ENCODE measurements at regions not wholly inside any gene's neighbourhood (a gene's known extent, or its start where the extent isn't known, plus 50 kb on each side); places are given as distances from the start of the nearest gene placed in this dataset.
A peak's percentile ranks its signal among the peaks of the same experiment; 100 is the strongest.

- TF ChIP-seq, protein P1, sequence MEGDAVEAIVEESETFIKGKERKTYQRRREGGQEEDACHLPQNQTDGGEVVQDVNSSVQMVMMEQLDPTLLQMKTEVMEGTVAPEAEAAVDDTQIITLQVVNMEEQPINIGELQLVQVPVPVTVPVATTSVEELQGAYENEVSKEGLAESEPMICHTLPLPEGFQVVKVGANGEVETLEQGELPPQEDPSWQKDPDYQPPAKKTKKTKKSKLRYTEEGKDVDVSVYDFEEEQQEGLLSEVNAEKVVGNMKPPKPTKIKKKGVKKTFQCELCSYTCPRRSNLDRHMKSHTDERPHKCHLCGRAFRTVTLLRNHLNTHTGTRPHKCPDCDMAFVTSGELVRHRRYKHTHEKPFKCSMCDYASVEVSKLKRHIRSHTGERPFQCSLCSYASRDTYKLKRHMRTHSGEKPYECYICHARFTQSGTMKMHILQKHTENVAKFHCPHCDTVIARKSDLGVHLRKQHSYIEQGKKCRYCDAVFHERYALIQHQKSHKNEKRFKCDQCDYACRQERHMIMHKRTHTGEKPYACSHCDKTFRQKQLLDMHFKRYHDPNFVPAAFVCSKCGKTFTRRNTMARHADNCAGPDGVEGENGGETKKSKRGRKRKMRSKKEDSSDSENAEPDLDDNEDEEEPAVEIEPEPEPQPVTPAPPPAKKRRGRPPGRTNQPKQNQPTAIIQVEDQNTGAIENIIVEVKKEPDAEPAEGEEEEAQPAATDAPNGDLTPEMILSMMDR (IDR thresholded peaks at IDR 0.05; ENCODE audit: extremely low read depth, insufficient read depth, missing control alignments): no peak
- no peak for DNase-seq (ENCODE audit: low spot score)
- in situ Hi-C loops (cut with MboI; ENCODE audit: low pct_unique_long_range_greater_than_20kb, low sequenced_read_pairs, unreplicated experiment): loop anchor here (25.0 kb wide), 1 partner anchor 317 kb away; no protein-coding TSS in a partner anchor
Measured at GRCh38 chr12:94879542-94879941, 124.0 kb downstream of the NDUFA12 start.

DNA sequence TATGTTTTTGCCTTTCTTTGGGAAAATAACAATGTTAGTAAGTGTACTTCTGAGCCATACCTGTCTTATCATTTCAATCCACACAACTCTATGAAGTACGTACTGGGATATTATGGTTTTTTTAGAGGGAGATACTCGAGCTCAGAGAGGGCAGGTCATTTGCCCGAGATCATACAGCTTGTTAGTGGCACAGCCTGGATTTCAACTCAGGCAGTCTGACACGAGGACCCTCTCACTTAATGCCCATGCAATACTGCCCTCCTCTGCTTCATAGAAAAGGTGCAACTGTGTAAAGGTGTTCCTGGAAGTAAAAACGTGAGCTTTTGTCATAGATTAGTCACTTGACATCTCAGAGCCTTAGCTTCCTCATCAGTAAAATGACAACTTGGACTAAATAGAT is 128.0 kb downstream of the NDUFA12 start:
- TF ChIP-seq, protein P1 (IDR thresholded peaks at IDR 0.05; ENCODE audit: extremely low read depth, insufficient read depth, missing control alignments): peak; percentile 72
- DNase-seq (ENCODE audit: low spot score): peak; percentile 71
- in situ Hi-C loops (cut with MboI; ENCODE audit: low pct_unique_long_range_greater_than_20kb, low sequenced_read_pairs, unreplicated experiment): loop anchor here (25.0 kb wide), 1 partner anchor 313 kb away; no protein-coding TSS in a partner anchor

DNA sequence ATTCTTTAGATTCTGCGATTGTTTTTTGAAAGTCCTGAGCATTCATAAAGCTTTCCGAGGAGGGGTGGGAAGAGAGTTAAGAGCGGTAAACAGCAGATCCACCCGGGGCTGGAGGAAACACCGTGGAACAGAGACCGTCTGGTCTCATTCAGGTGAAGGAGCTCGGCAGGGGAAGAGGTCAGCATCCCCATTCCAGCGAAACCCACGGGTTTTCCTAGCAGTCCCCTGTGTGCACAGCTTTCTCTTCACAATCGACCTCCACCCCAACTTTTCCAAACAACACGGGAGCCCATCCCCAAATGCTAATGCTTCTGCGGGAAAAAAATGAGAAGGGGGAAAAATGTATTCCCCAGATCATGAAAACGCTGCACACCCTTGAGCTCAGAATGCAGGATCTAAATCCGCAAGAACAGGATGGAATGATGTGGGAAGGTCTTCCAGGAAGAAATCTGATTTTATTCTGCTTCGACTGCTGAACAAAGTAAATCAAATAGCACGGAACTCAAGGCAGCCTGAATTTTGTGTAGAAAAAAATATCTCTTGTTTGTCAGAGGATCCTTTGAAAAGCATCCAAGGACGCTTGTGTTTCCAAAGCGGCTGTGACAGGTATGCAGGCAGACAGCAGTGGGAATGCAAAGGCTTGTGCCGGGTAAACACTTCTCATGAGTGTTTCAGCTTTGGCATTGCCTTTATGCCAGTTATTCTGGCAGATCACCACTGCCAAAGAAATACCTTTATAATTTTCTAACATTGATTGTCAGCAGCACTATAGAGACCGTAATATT is 128.8 kb downstream of the NDUFA12 start:
- TF ChIP-seq, protein P1 (IDR thresholded peaks at IDR 0.05; ENCODE audit: extremely low read depth, insufficient read depth, missing control alignments): no peak
- in situ Hi-C loops (cut with MboI; ENCODE audit: low pct_unique_long_range_greater_than_20kb, low sequenced_read_pairs, unreplicated experiment): loop anchor here (5.0 to 25.0 kb wide), 2 partner anchors 57 to 312 kb away; no protein-coding TSS in a partner anchor
- no peak for DNase-seq (ENCODE audit: low spot score)

GRCh38 chr12:94873734-94874517 is 129.6 kb downstream of the NDUFA12 start:
- TF ChIP-seq, protein P1 (IDR thresholded peaks at IDR 0.05; ENCODE audit: extremely low read depth, insufficient read depth, missing control alignments): peak; percentile 31
- in situ Hi-C loops (cut with MboI; ENCODE audit: low pct_unique_long_range_greater_than_20kb, low sequenced_read_pairs, unreplicated experiment): loop anchor here (5.0 kb wide), 1 partner anchor 57 kb away; no protein-coding TSS in a partner anchor

DNA sequence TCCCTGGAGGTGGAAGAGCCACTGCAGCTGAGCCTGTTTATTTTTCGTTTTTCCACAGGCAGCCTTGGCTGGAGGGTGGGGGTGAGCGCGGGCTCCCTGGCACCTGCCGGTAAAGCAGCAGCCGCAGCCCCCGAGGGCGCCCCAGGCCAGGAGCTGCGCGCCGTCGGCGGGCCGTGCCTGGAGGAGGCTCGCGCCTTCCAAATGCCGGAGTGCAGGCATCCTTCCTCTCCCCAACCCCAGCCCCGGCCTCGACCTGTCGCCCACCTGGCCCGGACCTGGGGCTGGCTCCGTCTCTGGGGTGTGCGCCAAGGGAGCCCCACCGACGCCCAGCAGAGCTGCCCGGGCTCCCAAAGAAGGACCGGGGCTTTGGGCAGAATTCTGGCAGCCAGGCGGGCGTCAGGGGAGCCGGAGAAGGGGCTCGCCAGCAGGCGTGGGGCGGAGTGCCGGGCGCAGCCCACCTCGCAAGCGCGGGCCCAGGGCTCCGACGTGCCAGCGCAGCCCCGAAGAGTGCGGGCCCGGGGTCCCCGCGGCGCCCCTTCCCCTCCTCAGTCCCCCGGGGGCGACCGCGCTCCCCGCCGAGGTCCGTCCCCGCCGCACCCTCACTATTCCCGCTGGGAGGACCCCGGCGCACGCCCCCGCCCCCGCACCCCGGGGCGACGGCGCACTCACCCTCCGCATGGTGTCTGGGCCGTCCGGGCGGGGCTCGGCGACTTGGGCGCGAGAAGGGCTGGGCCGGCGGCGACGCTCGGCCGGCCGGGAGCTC is 130.3 kb downstream of the NDUFA12 start:
- DNase-seq (ENCODE audit: low spot score): peak; percentile 61
- in situ Hi-C loops (cut with MboI; ENCODE audit: low pct_unique_long_range_greater_than_20kb, low sequenced_read_pairs, unreplicated experiment): loop anchor here (5.0 kb wide), 1 partner anchor 56 kb away; no protein-coding TSS in a partner anchor
- TF ChIP-seq, protein P1 (IDR thresholded peaks at IDR 0.05; ENCODE audit: extremely low read depth, insufficient read depth, missing control alignments): no peak

More at GRCh38 chr12:94873734-94874517, 129.6 kb downstream of the NDUFA12 start:
- DNase-seq (ENCODE audit: low spot score): peak; percentile 92

DNA sequence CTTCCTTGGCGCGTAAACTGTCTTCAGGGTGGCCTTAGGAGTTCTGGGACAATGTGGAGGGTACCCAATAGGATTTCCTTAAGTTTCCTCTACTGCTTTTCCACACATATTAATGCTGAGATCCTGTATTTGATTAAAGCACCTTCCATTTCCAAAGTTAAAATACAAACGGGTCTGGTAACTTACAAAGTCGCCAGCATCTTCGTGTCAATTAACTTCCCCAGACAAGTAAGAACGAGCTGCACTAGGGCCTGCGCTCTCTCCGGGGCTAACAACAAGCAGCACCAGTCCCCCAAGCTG is 130.9 kb downstream of the NDUFA12 start:
- TF ChIP-seq, protein P1 (IDR thresholded peaks at IDR 0.05; ENCODE audit: extremely low read depth, insufficient read depth, missing control alignments): no peak
- DNase-seq (ENCODE audit: low spot score): no peak
- in situ Hi-C loops (cut with MboI; ENCODE audit: low pct_unique_long_range_greater_than_20kb, low sequenced_read_pairs, unreplicated experiment): loop anchor here (5.0 kb wide), 1 partner anchor 55 kb away; no protein-coding TSS in a partner anchor

All from GM13977 (cell line).